M059J (cell line): ENCODE measurements at regions not wholly inside any gene's neighbourhood (a gene's known extent, or its start where the extent isn't known, plus 50 kb on each side); places are given as distances from the start of the nearest gene placed in this dataset.
"Not testable (repeated sequence)": the region's sequence is repeated elsewhere in the genome, so short reads cannot be mapped to it uniquely, and the experiment has no call there.

Source experiments
- DNase-seq: peaks from one replicate; pipeline ENCODE4 v3.0.0-alpha.2; 2012; ENCODE audit warnings: low read depth

GRCh38 chr10:64014281-64014680 is 493.1 kb downstream of the REEP3 start:
- DNase-seq, result no peak

GRCh38 chr10:64023926-64024470 is 502.8 kb downstream of the REEP3 start:
- no peak for DNase-seq

- DNase-seq, result no peak
Observed at GRCh38 chr10:64033711-64034110, 512.5 kb downstream of the REEP3 start.

- no peak for DNase-seq
Observed at GRCh38 chr10:64036321-64036930, 515.2 kb downstream of the REEP3 start.

GRCh38 chr10:64037071-64037661 is 516.0 kb downstream of the REEP3 start:
- DNase-seq, result no peak

GRCh38 chr10:64038107-64038506 is 516.9 kb downstream of the REEP3 start:
- no peak for DNase-seq

- DNase-seq, result no peak
Observed at GRCh38 chr10:64039198-64039597, 518.0 kb downstream of the REEP3 start.

- no peak for DNase-seq
Observed at GRCh38 chr10:64040781-64041180, 519.6 kb downstream of the REEP3 start.

GRCh38 chr10:64041185-64041988 is 520.2 kb downstream of the REEP3 start:
- peak; percentile 58 for DNase-seq

GRCh38 chr10:64041989-64042490 is 520.8 kb downstream of the REEP3 start:
- DNase-seq, result no peak

GRCh38 chr10:64044098-64044497 is 522.9 kb downstream of the REEP3 start:
- no peak for DNase-seq

GRCh38 chr10:64044957-64045632 is 523.9 kb downstream of the REEP3 start:
- DNase-seq, result not testable (repeated sequence)

GRCh38 chr10:64054392-64054791 is 533.2 kb downstream of the REEP3 start:
- DNase-seq, result no peak

- DNase-seq, result no peak
Observed at GRCh38 chr10:64059884-64060283, 538.7 kb downstream of the REEP3 start.

- no peak for DNase-seq
Observed at GRCh38 chr10:64060389-64060788, 539.2 kb downstream of the REEP3 start.

- DNase-seq, result no peak
Observed at GRCh38 chr10:64062793-64063192, 541.6 kb downstream of the REEP3 start.

- no peak for DNase-seq
Observed at GRCh38 chr10:64067009-64067606, 545.9 kb downstream of the REEP3 start.

GRCh38 chr10:64067859-64068258 is 546.7 kb downstream of the REEP3 start:
- DNase-seq, result no peak

- DNase-seq, result no peak
Observed at GRCh38 chr10:64070241-64070640, 549.0 kb downstream of the REEP3 start.

- no peak for DNase-seq
Observed at GRCh38 chr10:64071218-64071617, 550.0 kb downstream of the REEP3 start.

GRCh38 chr10:64075604-64076003 is 554.4 kb downstream of the REEP3 start:
- DNase-seq, result no peak
